Endothelial cell of umbilical vein (primary cell): ENCODE measurements at regions not wholly inside any gene's neighbourhood (a gene's known extent, or its start where the extent isn't known, plus 50 kb on each side); places are given as distances from the start of the nearest gene placed in this dataset.

ENCODE experiments used
- BruUV-seq: library from RNA; stranded (reverse); fragments of 400-500 nt; replicated peaks from 2 replicates; lab custom pipeline; 2021; lab: Mats Ljungman, UMichigan
- CTCF ChIA-PET: fragments of 300-600, 350-600 bp; sonication (Branson Sonifier 250); formaldehyde crosslinking; loops from one replicate; lab custom pipeline; 2021; ENCODE audit warnings: antibody characterized with exemption, inconsistent platforms; lab: Charles Lee
- POLR2A ChIA-PET: fragments of 300-600, 350-600 bp; sonication (Branson Sonifier 250); formaldehyde crosslinking; loops from one replicate; lab custom pipeline; 2021; ENCODE audit warnings: antibody characterized with exemption, inconsistent platforms; lab: Charles Lee
- DNase-seq: peaks from one replicate; pipeline ENCODE4 v3.0.0-alpha.2; 2011; ENCODE audit warnings: low read depth, low spot score
- FAIRE-seq: peaks from 2 replicates; lab custom pipeline; 2011; peaks lifted over from hg19 to GRCh38; lab: Jason Lieb, UNC
- H2AFZ ChIP-seq: 2 replicates; pipeline ENCODE4 v1.6.0; 2012; ENCODE audit warnings: low read depth, low read length, control low read depth, inconsistent platforms
- H3K27ac ChIP-seq: 2 replicates; pipeline ENCODE4 v1.5.1; 2011; ENCODE audit warnings: low read depth, mild to moderate bottlenecking, control low read depth, low read length, moderate library complexity; ENCODE audit not compliant: insufficient read depth
- H3K27me3 ChIP-seq, 2 experiments: 2 replicates each; pipeline versions ENCODE4 v1.6.0 to v1.6.1; 2011; ENCODE audit warnings: low read length in 2 of 2, mixed read lengths in 1 of 2; ENCODE audit not compliant: control insufficient read depth in 2 of 2, insufficient read depth in 2 of 2
- H3K36me3 ChIP-seq, 2 experiments: 2 replicates in 1 of 2; 3 replicates in 1 of 2; pipeline ENCODE4 v1.5.1; 2011; ENCODE audit warnings: low read length in 2 of 2, mild to moderate bottlenecking in 1 of 2, moderate library complexity in 1 of 2; ENCODE audit not compliant: control insufficient read depth in 2 of 2, insufficient read depth in 2 of 2; ENCODE audit errors: extremely low read depth in 1 of 2
- H3K4me1 ChIP-seq: 3 replicates; pipeline ENCODE4 v1.5.1; 2011; ENCODE audit warnings: mild to moderate bottlenecking, low read length; ENCODE audit not compliant: control insufficient read depth, insufficient read depth; ENCODE audit errors: extremely low read depth
- H3K4me2 ChIP-seq: 2 replicates; pipeline ENCODE4 v1.6.1; 2011; ENCODE audit warnings: low read length, control low read depth, mixed read lengths; ENCODE audit not compliant: insufficient read depth
- H3K4me3 ChIP-seq, 3 experiments: fragments of 200-600 bp in 1 of 3; sonication (generic), shearing (Covaris generic) in 1 of 3; replicated peaks in 1 of 3; 2 replicates each; pipeline ENCODE4 v1.5.1; 2011 to 2016; ENCODE audit warnings: control low read depth in 3 of 3, low read length in 3 of 3, mild to moderate bottlenecking in 2 of 3, inconsistent platforms in 1 of 3, low read depth in 1 of 3, moderate library complexity in 1 of 3; ENCODE audit not compliant: insufficient read depth in 1 of 3
- H3K79me2 ChIP-seq: 2 replicates; pipeline ENCODE4 v1.6.0; 2012; ENCODE audit warnings: low read length, inconsistent platforms; ENCODE audit not compliant: control insufficient read depth, insufficient read depth
- H3K9ac ChIP-seq: replicated peaks from 2 replicates; pipeline ENCODE3; 2011; ENCODE audit warnings: low read length, control low read depth; ENCODE audit not compliant: insufficient read depth; ENCODE audit errors: extremely low read depth
- H3K9me1 ChIP-seq: replicated peaks from 3 replicates; pipeline ENCODE4 v1.6.0; 2011; ENCODE audit warnings: mild to moderate bottlenecking, low read length; ENCODE audit not compliant: control insufficient read depth, insufficient read depth; ENCODE audit errors: extremely low read depth
- H3K9me3 ChIP-seq: replicated peaks from 2 replicates; pipeline ENCODE4 v1.5.1; 2012; ENCODE audit warnings: low read length, inconsistent platforms; ENCODE audit not compliant: control insufficient read depth, insufficient read depth
- H4K20me1 ChIP-seq: replicated peaks from 2 replicates; pipeline ENCODE3; 2011; ENCODE audit warnings: mild to moderate bottlenecking, low read length; ENCODE audit not compliant: control insufficient read depth, insufficient read depth; ENCODE audit errors: extremely low read depth
- CTCF ChIP-seq, 2 donors: IDR thresholded peaks; 1 replicate in 1 of 2; 2 replicates in 1 of 2; pipeline ENCODE4 v1.5.1; 2011; ENCODE audit warnings: low read length in 2 of 2, mild to moderate bottlenecking in 2 of 2, moderate library complexity in 2 of 2, control low read depth in 1 of 2, inconsistent platforms in 1 of 2, low read depth in 1 of 2; ENCODE audit not compliant: insufficient read depth in 1 of 2; ENCODE audit errors: extremely low read depth in 1 of 2
- EZH2 ChIP-seq: IDR thresholded peaks from 2 replicates; pipeline ENCODE4 v1.6.1; 2012; ENCODE audit warnings: borderline replicate concordance, low read depth, mild to moderate bottlenecking, moderate library complexity, low read length, inconsistent platforms; ENCODE audit not compliant: severe bottlenecking
- FOS ChIP-seq: IDR thresholded peaks from 2 replicates; pipeline ENCODE4 v1.6.1; 2011; ENCODE audit warnings: mild to moderate bottlenecking, low read length, moderate library complexity, borderline replicate concordance; ENCODE audit not compliant: insufficient read depth
- GATA2 ChIP-seq: IDR thresholded peaks from 2 replicates; pipeline ENCODE4 v1.7.0; 2011; ENCODE audit warnings: low read depth, mild to moderate bottlenecking, moderate library complexity, mixed read lengths, low read length; ENCODE audit not compliant: insufficient read length, insufficient read depth
- JUN ChIP-seq: IDR thresholded peaks from 2 replicates; pipeline ENCODE4 v1.6.1; 2011; ENCODE audit warnings: borderline replicate concordance, low read depth; ENCODE audit not compliant: insufficient read length, insufficient read depth
- MAX ChIP-seq: IDR thresholded peaks from 2 replicates; pipeline ENCODE4 v1.6.1; 2011; ENCODE audit not compliant: insufficient read depth, insufficient read length
- MYC ChIP-seq: IDR thresholded peaks from one replicate; pipeline ENCODE4 v1.6.1; 2011; ENCODE audit warnings: mild to moderate bottlenecking, low read depth, low read length
- POLR2A ChIP-seq: IDR thresholded peaks from 2 replicates; pipeline ENCODE4 v1.6.1; 2012; ENCODE audit warnings: low read depth, mild to moderate bottlenecking, control low read depth, low read length
- POLR2AphosphoS5 ChIP-seq: IDR thresholded peaks from 2 replicates; pipeline ENCODE4 v1.6.1; 2012; ENCODE audit warnings: low read depth, mild to moderate bottlenecking, control low read depth, low read length, moderate library complexity; ENCODE audit not compliant: insufficient read depth
- dilution Hi-C: fragments of 300-500 bp; cut with MboI; formaldehyde crosslinking; loops from one replicate; pipeline ENCODE4 v1.15.0; 2019; ENCODE audit warnings: low sequenced_read_pairs; ENCODE audit not compliant: extremely low pct_ligation_motif_present
- intact Hi-C: fragments of 100-400 bp; cut with micrococcal nuclease; formaldehyde crosslinking; loops from one replicate; pipeline ENCODE4 v1.10.0; 2022

DNA sequence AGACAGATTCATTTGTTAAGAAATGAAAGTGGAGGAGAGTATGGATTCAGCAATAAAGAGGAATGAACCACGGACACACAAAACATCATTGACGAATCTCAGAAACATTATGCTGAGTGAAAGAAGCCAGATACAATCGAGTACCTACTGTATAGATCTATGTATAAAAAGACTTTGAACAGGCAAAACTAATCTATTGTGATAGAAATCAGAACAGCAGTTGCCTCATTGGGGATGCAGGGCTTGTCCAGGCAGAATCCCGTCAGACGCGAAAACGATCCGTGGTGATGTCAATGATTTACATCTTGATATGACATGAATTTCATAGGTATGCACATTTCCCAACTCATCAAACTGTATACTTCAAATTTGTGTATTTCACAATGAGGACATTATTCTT is 265.2 kb downstream of the CBLN4 start:
- intact Hi-C loops (no loop called here), dilution Hi-C loops (no loop called here)
- no peaks in the 10 kb centered on the region for H3K4me1 ChIP-seq
- CTCF ChIA-PET: no interaction called here
- H3K9ac ChIP-seq: no peak overlapping the region
- peaks cover 5% of the 10 kb centered on the region for H3K9me3 ChIP-seq
- H3K4me2 ChIP-seq: no peak overlapping the region
- no peaks in the 10 kb centered on the region for H3K27me3 ChIP-seq
- no peak for FAIRE-seq
- no peaks in the 10 kb centered on the region for H4K20me1 ChIP-seq
- no peaks in the 10 kb centered on the region for H3K36me3 ChIP-seq
- no peak for TF ChIP-seq CTCF (IDR thresholded peaks at IDR 0.05; ENCODE audit: extremely low read depth in 1 of 2, insufficient read depth in 1 of 2, low read depth in 1 of 2, low read length in 2 of 2)
- TF ChIP-seq POLR2AphosphoS5: no peak
- no peak for TF ChIP-seq POLR2A
- no peak for TF ChIP-seq MAX
- no peak for TF ChIP-seq MYC
- TF ChIP-seq EZH2: no peak
- TF ChIP-seq FOS: no peak
- no peak for TF ChIP-seq JUN
- TF ChIP-seq GATA2: no peak
- no peaks in the 10 kb centered on the region for H3K9me1 ChIP-seq
- H3K27ac ChIP-seq: no peak overlapping the region
- POLR2A ChIA-PET: no interaction called here
- no peak overlapping the region for H2AFZ ChIP-seq
- no peaks in the 10 kb centered on the region for H3K79me2 ChIP-seq
- DNase-seq: no peak
- BruUV-seq: no TSS peak
- H3K4me3 ChIP-seq: no peak overlapping the region
